NCI-H526 (cell line): ENCODE measurements at regions not wholly inside any gene's neighbourhood (a gene's known extent, or its start where the extent isn't known, plus 50 kb on each side); places are given as distances from the start of the nearest gene placed in this dataset.

Experiments
- DNase-seq, 2 experiments: peaks; one replicate each; lab custom pipeline; 2025; lab: John Stamatoyannopoulos, UW

GRCh38 chr6:113600551-113601339 lies 256.4 kb upstream of the MARCKS start:
- no peak for DNase-seq

- no peak for DNase-seq
Observed at GRCh38 chr6:113607821-113608545, 249.2 kb upstream of the MARCKS start.

- DNase-seq = no peak
Observed at GRCh38 chr6:113610377-113610988, 246.7 kb upstream of the MARCKS start.

GRCh38 chr6:113616701-113617274 lies 240.4 kb upstream of the MARCKS start:
- DNase-seq = peak; percentile 52 to 67

- no peak for DNase-seq
Observed at GRCh38 chr6:113619077-113619476, 238.1 kb upstream of the MARCKS start.

GRCh38 chr6:113620386-113620785 lies 236.8 kb upstream of the MARCKS start:
- no peak for DNase-seq

- DNase-seq = no peak
Observed at GRCh38 chr6:113622254-113622653, 234.9 kb upstream of the MARCKS start.

- no peak for DNase-seq
Observed at GRCh38 chr6:113623129-113623528, 234.0 kb upstream of the MARCKS start.

GRCh38 chr6:113625850-113626249 lies 231.3 kb upstream of the MARCKS start:
- DNase-seq = no peak

- DNase-seq = peak in 1 of 2 experiments; percentile 30
Observed at GRCh38 chr6:113626475-113626874, 230.7 kb upstream of the MARCKS start.

- DNase-seq = no peak
Observed at GRCh38 chr6:113627480-113627879, 229.7 kb upstream of the MARCKS start.

GRCh38 chr6:113629256-113629655 lies 227.9 kb upstream of the MARCKS start:
- no peak for DNase-seq

GRCh38 chr6:113629975-113630737 lies 227.0 kb upstream of the MARCKS start:
- no peak for DNase-seq

GRCh38 chr6:113630738-113631535 lies 226.2 kb upstream of the MARCKS start:
- DNase-seq = no peak

- no peak for DNase-seq
Observed at GRCh38 chr6:113631666-113632065, 225.5 kb upstream of the MARCKS start.

- DNase-seq = no peak
Observed at GRCh38 chr6:113632220-113632864, 224.8 kb upstream of the MARCKS start.

- no peak for DNase-seq
Observed at GRCh38 chr6:113633638-113634037, 223.5 kb upstream of the MARCKS start.

- DNase-seq = no peak
Observed at GRCh38 chr6:113634352-113635163, 222.6 kb upstream of the MARCKS start.

- no peak for DNase-seq
Observed at GRCh38 chr6:113635222-113635986, 221.7 kb upstream of the MARCKS start.
